Lower leg skin (tissue), 3 donors: ENCODE measurements at regions not wholly inside any gene's neighbourhood (a gene's known extent, or its start where the extent isn't known, plus 50 kb on each side); places are given as distances from the start of the nearest gene placed in this dataset.

Experiments
- POLR2A ChIP-seq, 2 donors: fragments of 450-650 bp; IDR thresholded peaks; one replicate each; pipeline ENCODE4 v1.6.1; 2016 to 2017; ENCODE audit warnings: antibody characterized with exemption in 2 of 2, mild to moderate bottlenecking in 1 of 2, moderate library complexity in 1 of 2
- TF ChIP-seq, protein P1 (sequence below), 3 donors: fragments of 450-650 bp; IDR thresholded peaks; one replicate each; pipeline ENCODE4 v1.5.1; 2016; ENCODE audit warnings: antibody characterized with exemption in 3 of 3, mild to moderate bottlenecking in 3 of 3, moderate library complexity in 2 of 3

DNA sequence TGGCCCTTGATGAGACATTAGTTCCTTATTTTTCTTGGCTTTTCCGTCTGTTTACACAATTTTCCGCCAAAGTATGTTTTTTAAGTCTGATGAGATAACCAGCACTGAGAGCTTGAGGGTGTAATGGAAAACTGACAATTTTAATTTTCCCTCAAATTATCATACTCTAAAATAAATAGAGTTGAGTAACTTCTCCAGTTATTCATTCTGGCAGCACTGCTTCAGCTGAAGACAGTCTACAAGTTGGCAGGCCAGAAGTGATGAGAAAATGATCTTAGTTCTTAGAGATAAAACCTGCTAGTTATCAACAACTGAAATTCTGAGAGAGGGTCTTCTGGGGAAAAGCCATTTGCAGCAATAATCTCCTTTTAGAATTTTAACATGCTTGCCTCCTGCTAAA is 241.6 kb upstream of the TET2 start:
- no peak for TF ChIP-seq POLR2A (IDR thresholded peaks at IDR 0.05)
- TF ChIP-seq, protein P1, sequence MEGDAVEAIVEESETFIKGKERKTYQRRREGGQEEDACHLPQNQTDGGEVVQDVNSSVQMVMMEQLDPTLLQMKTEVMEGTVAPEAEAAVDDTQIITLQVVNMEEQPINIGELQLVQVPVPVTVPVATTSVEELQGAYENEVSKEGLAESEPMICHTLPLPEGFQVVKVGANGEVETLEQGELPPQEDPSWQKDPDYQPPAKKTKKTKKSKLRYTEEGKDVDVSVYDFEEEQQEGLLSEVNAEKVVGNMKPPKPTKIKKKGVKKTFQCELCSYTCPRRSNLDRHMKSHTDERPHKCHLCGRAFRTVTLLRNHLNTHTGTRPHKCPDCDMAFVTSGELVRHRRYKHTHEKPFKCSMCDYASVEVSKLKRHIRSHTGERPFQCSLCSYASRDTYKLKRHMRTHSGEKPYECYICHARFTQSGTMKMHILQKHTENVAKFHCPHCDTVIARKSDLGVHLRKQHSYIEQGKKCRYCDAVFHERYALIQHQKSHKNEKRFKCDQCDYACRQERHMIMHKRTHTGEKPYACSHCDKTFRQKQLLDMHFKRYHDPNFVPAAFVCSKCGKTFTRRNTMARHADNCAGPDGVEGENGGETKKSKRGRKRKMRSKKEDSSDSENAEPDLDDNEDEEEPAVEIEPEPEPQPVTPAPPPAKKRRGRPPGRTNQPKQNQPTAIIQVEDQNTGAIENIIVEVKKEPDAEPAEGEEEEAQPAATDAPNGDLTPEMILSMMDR (IDR thresholded peaks at IDR 0.05) = no peak
